Ovary (tissue), 3 donors: ENCODE measurements at regions not wholly inside any gene's neighbourhood (a gene's known extent, or its start where the extent isn't known, plus 50 kb on each side); places are given as distances from the start of the nearest gene placed in this dataset.

Experiments
- POLR2A ChIP-seq: fragments of 450-650 bp; IDR thresholded peaks from one replicate; pipeline ENCODE4 v1.6.1; 2017; ENCODE audit warnings: antibody characterized with exemption, mild to moderate bottlenecking, moderate library complexity
- TF ChIP-seq, protein P1 (sequence below), 3 donors: fragments of 450-650 bp in 2 of 3; fragments of 200-600 bp in 1 of 3; IDR thresholded peaks; one replicate each; pipeline versions ENCODE4 v1.5.1 to v1.8.0; 2016 to 2022; ENCODE audit warnings: antibody characterized with exemption in 3 of 3, mild to moderate bottlenecking in 1 of 3
- donor health status: DM: no; HTN: no; CAD: no.

DNA sequence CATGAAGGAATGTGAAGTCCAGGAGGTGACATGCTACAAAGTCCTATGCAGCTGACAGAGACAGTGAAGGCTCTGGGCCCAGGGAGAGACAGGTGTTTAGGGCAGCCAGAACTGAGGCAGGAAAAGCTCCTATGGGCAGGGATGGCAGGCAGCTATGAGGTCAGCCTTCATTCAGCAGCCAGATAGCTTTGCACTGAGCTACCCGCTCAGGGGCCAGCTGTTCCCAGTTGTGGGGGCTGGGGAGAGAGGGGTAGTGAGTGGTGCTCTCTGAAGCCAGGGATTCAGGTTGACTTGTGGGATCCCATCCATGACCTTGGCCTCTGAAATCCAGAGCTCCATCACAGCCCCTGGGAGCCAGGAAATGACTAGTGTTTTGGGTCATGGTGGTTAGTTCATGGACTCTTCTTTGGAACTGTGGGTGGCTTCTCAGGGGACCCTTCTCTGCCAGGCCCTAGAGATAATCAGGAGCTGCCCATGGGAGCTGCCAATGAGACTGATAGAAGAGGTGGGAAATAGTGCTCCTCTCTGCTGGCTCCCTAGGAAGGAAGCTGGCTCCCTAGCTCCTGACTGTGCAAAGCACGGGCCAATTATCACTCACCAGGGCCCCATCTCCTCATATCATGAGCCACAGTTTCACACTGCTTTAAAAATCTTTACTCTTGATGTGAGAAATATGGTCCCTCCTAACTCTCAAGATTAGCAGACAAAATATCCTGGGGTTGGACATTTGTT, 127.7 kb downstream of the VEGFA start:
- TF ChIP-seq, protein P1, sequence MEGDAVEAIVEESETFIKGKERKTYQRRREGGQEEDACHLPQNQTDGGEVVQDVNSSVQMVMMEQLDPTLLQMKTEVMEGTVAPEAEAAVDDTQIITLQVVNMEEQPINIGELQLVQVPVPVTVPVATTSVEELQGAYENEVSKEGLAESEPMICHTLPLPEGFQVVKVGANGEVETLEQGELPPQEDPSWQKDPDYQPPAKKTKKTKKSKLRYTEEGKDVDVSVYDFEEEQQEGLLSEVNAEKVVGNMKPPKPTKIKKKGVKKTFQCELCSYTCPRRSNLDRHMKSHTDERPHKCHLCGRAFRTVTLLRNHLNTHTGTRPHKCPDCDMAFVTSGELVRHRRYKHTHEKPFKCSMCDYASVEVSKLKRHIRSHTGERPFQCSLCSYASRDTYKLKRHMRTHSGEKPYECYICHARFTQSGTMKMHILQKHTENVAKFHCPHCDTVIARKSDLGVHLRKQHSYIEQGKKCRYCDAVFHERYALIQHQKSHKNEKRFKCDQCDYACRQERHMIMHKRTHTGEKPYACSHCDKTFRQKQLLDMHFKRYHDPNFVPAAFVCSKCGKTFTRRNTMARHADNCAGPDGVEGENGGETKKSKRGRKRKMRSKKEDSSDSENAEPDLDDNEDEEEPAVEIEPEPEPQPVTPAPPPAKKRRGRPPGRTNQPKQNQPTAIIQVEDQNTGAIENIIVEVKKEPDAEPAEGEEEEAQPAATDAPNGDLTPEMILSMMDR (IDR thresholded peaks at IDR 0.05): no peak
- no peak for TF ChIP-seq POLR2A
